Liver (tissue), 8 donors: ENCODE measurements at regions not wholly inside any gene's neighbourhood (a gene's known extent, or its start where the extent isn't known, plus 50 kb on each side); places are given as distances from the start of the nearest gene placed in this dataset.

Experiments
- DNase-seq: peaks from one replicate; pipeline ENCODE4 v3.0.0-alpha.2; 2017; ENCODE audit warnings: low spot score
- H3K27ac ChIP-seq, 2 donors: one replicate each; pipeline ENCODE4 v1.7.0; 2013; ENCODE audit warnings: inconsistent platforms in 2 of 2, low read length in 2 of 2, control low read depth in 1 of 2, low read depth in 1 of 2, mild to moderate bottlenecking in 1 of 2
- H3K27me3 ChIP-seq, 4 donors: one replicate each; pipeline versions ENCODE4 v1.6.1 to v1.7.0; 2013; ENCODE audit warnings: low read length in 3 of 4, inconsistent platforms in 1 of 4, mild to moderate bottlenecking in 1 of 4, moderate library complexity in 1 of 4; ENCODE audit not compliant: control insufficient read depth in 4 of 4, insufficient read depth in 4 of 4
- H3K36me3 ChIP-seq, 4 donors: one replicate each; pipeline versions ENCODE4 v1.6.1 to v1.7.0; 2013; ENCODE audit warnings: low read length in 3 of 4, mild to moderate bottlenecking in 3 of 4, low read depth in 1 of 4, moderate library complexity in 1 of 4; ENCODE audit not compliant: control insufficient read depth in 4 of 4, insufficient read depth in 3 of 4
- H3K4me1 ChIP-seq, 4 donors: one replicate each; pipeline versions ENCODE4 v1.6.1 to v1.7.0; 2013; ENCODE audit warnings: low read length in 3 of 4, mild to moderate bottlenecking in 3 of 4, moderate library complexity in 1 of 4; ENCODE audit not compliant: control insufficient read depth in 4 of 4, insufficient read depth in 4 of 4
- H3K4me3 ChIP-seq, 3 donors: one replicate each; pipeline versions ENCODE4 v1.6.1 to v1.7.0; 2013; ENCODE audit warnings: low read length in 3 of 3, control low read depth in 1 of 3, low read depth in 1 of 3, mild to moderate bottlenecking in 1 of 3
- H3K9ac ChIP-seq, 2 donors: one replicate each; pipeline ENCODE4 v1.7.0; 2013; ENCODE audit warnings: low read length in 2 of 2, mild to moderate bottlenecking in 2 of 2, moderate library complexity in 2 of 2, control low read depth in 1 of 2, low read depth in 1 of 2
- H3K9me3 ChIP-seq, 4 donors: one replicate each; pipeline versions ENCODE4 v1.6.1 to v1.7.0; 2013; ENCODE audit warnings: low read length in 3 of 4; ENCODE audit not compliant: control insufficient read depth in 4 of 4
- CTCF ChIP-seq: fragments of 150-350 bp; IDR thresholded peaks from 2 replicates; pipeline ENCODE4 v1.5.1; 2017; ENCODE audit warnings: improper control_type of control experiment, low read depth, low read length; ENCODE audit not compliant: missing input control
- FOXA1 ChIP-seq: IDR thresholded peaks from 2 replicates; pipeline ENCODE4 v1.6.1; 2016; ENCODE audit warnings: antibody characterized with exemption
- FOXA2 ChIP-seq: IDR thresholded peaks from 2 replicates; pipeline ENCODE4 v1.6.1; 2016; ENCODE audit warnings: antibody characterized with exemption
- GABPA ChIP-seq, 2 donors: IDR thresholded peaks in 1 of 2; conservative IDR thresholded peaks in 1 of 2; 2 replicates each; pipeline ENCODE4 v1.6.1; 2016; ENCODE audit warnings: antibody characterized with exemption in 2 of 2, mild to moderate bottlenecking in 1 of 2, moderate library complexity in 1 of 2
- HNF4A ChIP-seq, 2 donors: conservative IDR thresholded peaks; 2 replicates each; pipeline ENCODE4 v1.6.1; 2016; ENCODE audit warnings: antibody characterized with exemption in 2 of 2, mild to moderate bottlenecking in 2 of 2
- HNF4G ChIP-seq: IDR thresholded peaks from 2 replicates; pipeline ENCODE4 v1.6.1; 2016; ENCODE audit warnings: antibody characterized with exemption
- JUND ChIP-seq, 2 donors: IDR thresholded peaks; 2 replicates each; pipeline ENCODE4 v1.6.1; 2016; ENCODE audit warnings: antibody characterized with exemption in 2 of 2
- MAX ChIP-seq: IDR thresholded peaks from 2 replicates; pipeline ENCODE4 v1.6.1; 2016; ENCODE audit warnings: antibody characterized with exemption
- NR2F2 ChIP-seq: IDR thresholded peaks from 2 replicates; pipeline ENCODE4 v1.6.1; 2016; ENCODE audit warnings: antibody characterized with exemption
- RAD21 ChIP-seq, 2 donors: IDR thresholded peaks; 2 replicates each; pipeline ENCODE4 v1.6.1; 2016; ENCODE audit warnings: antibody characterized with exemption in 2 of 2, mild to moderate bottlenecking in 2 of 2
- REST ChIP-seq: IDR thresholded peaks from 2 replicates; pipeline ENCODE4 v1.6.1; 2016; ENCODE audit warnings: antibody characterized with exemption, mild to moderate bottlenecking
- RXRA ChIP-seq, 2 donors: IDR thresholded peaks; 2 replicates each; pipeline ENCODE4 v1.6.1; 2017 to 2018; ENCODE audit warnings: antibody characterized with exemption in 2 of 2, mild to moderate bottlenecking in 1 of 2
- SP1 ChIP-seq: IDR thresholded peaks from 2 replicates; pipeline ENCODE4 v1.6.1; 2018; ENCODE audit warnings: antibody characterized with exemption, mild to moderate bottlenecking
- TAF1 ChIP-seq: conservative IDR thresholded peaks from 2 replicates; pipeline ENCODE4 v1.6.1; 2016; ENCODE audit warnings: antibody characterized with exemption, mild to moderate bottlenecking
- WGBS: extraction: QIAGEN DNeasy Blood & Tissue Kit; methylation state at CpG from one replicate; pipeline ENCODE4 v1.1.7; 2013; 5-methylcytosine and 5-hydroxymethylcytosine counted together
- TF ChIP-seq, protein P1 (sequence below): IDR thresholded peaks from 2 replicates; pipeline ENCODE4 v1.6.1; 2016; ENCODE audit warnings: antibody characterized with exemption
- TF ChIP-seq, protein P2 (sequence below): IDR thresholded peaks from 2 replicates; pipeline ENCODE4 v1.6.1; 2016; ENCODE audit warnings: antibody characterized with exemption
- donor health status: healthy.
- donor health status: healthy.
- donor health status: healthy.
- donor health status: healthy.
- donor health status: healthy.

- Histone ChIP-seq H3K4me1 (no peaks in the 10 kb centered on the region), H3K36me3 (no peaks in the 10 kb centered on the region), H3K27me3 (no peaks in the 10 kb centered on the region), H3K9me3 (no peaks in the 10 kb centered on the region), H3K4me3 (no peak overlapping the region), H3K27ac (no peak overlapping the region), H3K9ac (no peak overlapping the region)
- WGBS, result 82% methylated on average over 9 of the region's 9 CpGs
- TF ChIP-seq SP1, result no peak
- TF ChIP-seq RAD21 (IDR thresholded peaks at IDR 0.05), result no peak
- TF ChIP-seq HNF4A (conservative IDR thresholded peaks at IDR 0.05), result no peak
- no peak for TF ChIP-seq REST
- no peak for TF ChIP-seq JUND (IDR thresholded peaks at IDR 0.05)
- no peak for TF ChIP-seq FOXA2
- no peak for TF ChIP-seq FOXA1
- TF ChIP-seq, protein P1, sequence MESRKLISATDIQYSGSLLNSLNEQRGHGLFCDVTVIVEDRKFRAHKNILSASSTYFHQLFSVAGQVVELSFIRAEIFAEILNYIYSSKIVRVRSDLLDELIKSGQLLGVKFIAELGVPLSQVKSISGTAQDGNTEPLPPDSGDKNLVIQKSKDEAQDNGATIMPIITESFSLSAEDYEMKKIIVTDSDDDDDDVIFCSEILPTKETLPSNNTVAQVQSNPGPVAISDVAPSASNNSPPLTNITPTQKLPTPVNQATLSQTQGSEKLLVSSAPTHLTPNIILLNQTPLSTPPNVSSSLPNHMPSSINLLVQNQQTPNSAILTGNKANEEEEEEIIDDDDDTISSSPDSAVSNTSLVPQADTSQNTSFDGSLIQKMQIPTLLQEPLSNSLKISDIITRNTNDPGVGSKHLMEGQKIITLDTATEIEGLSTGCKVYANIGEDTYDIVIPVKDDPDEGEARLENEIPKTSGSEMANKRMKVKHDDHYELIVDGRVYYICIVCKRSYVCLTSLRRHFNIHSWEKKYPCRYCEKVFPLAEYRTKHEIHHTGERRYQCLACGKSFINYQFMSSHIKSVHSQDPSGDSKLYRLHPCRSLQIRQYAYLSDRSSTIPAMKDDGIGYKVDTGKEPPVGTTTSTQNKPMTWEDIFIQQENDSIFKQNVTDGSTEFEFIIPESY, result no peak
- no peak for TF ChIP-seq CTCF
- no peak for TF ChIP-seq RXRA (IDR thresholded peaks at IDR 0.05)
- TF ChIP-seq MAX, result no peak
- DNase-seq, result no peak
Observed at GRCh38 chr5:3654515-3654914, 58.9 kb downstream of the IRX1 start.

DNA sequence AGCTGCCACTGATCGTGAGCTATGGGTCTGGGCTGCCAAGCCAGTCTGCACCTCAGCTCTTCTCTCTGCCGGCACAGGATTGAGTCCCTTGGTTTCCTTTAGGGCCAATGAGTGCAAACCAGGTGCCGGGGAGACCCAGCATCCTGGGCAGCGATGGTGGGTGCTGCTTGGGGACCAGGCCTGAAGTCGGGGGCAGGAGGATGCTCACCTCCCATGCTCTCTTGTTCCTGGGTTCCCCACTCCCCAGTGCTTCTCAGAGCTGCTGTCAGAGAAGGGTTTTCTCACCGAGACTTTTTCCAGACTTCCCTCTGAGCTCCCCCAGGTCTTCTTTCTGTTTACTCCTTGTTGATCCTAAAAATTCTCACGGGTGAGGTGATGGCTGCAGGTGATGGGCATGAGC is 61.2 kb downstream of the IRX1 start:
- H3K4me3 ChIP-seq, result no peak overlapping the region
- no peak for DNase-seq
- no peak overlapping the region for H3K9ac ChIP-seq
- H3K4me1 ChIP-seq, result no peaks in the 10 kb centered on the region
- no peak overlapping the region for H3K27ac ChIP-seq
- H3K27me3 ChIP-seq, result peaks cover 0 to 3% (median 0%) of the 10 kb centered on the region in 4 donors
- H3K9me3 ChIP-seq, result no peaks in the 10 kb centered on the region
- no peaks in the 10 kb centered on the region for H3K36me3 ChIP-seq
- 67% methylated on average over 7 of the region's 7 CpGs for WGBS
- TF ChIP-seq, protein P2, sequence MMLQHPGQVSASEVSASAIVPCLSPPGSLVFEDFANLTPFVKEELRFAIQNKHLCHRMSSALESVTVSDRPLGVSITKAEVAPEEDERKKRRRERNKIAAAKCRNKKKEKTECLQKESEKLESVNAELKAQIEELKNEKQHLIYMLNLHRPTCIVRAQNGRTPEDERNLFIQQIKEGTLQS, result no peak
- TF ChIP-seq FOXA1 (no peak), RAD21 (IDR thresholded peaks at IDR 0.05) (no peak), NR2F2 (no peak), GABPA (IDR thresholded peaks at IDR 0.05 in 1 of 2, conservative IDR thresholded peaks at IDR 0.05 in 1 of 2) (no peak), RXRA (IDR thresholded peaks at IDR 0.05) (no peak), TAF1 (no peak), FOXA2 (no peak), HNF4G (no peak), MAX (no peak), HNF4A (conservative IDR thresholded peaks at IDR 0.05) (no peak)
